OCI-LY1 (cell line): ENCODE measurements at regions not wholly inside any gene's neighbourhood (a gene's known extent, or its start where the extent isn't known, plus 50 kb on each side); places are given as distances from the start of the nearest gene placed in this dataset.

Experiments
- EZH2 ChIP-seq: fragments of 200-600 bp; sonication (generic), shearing (Covaris generic); IDR thresholded peaks from 2 replicates; pipeline ENCODE4 v1.8.0; 2017; ENCODE audit warnings: borderline replicate concordance, mixed run types, mild to moderate bottlenecking, antibody characterized with exemption, low read length, moderate library complexity, mixed read lengths
- TF ChIP-seq, protein P1 (sequence below): fragments of 200-600 bp; sonication (generic), shearing (Covaris generic); IDR thresholded peaks from 2 replicates; pipeline ENCODE4 v1.5.1; 2017; ENCODE audit warnings: mild to moderate bottlenecking, antibody characterized with exemption, low read length, moderate library complexity, mixed read lengths

DNA sequence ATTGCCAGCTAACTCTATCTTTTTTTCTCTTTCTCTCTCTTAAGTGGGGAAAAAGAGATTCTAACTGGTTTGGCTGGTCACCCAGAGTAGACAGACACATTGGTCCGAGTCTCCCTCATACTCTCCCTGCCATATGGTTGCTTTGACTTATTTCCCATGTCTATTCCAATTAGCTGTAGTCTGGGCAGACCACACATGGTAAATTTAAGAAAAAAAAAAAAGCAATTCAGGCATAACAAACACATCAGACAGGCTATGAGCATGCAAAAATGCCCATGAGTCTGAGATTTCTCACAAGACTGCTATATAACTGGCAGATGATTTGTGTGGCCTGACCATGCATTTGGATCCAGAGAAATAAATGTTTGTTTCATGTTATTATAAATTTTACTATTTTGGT is 110.2 kb upstream of the FGF10 start:
- TF ChIP-seq, protein P1, sequence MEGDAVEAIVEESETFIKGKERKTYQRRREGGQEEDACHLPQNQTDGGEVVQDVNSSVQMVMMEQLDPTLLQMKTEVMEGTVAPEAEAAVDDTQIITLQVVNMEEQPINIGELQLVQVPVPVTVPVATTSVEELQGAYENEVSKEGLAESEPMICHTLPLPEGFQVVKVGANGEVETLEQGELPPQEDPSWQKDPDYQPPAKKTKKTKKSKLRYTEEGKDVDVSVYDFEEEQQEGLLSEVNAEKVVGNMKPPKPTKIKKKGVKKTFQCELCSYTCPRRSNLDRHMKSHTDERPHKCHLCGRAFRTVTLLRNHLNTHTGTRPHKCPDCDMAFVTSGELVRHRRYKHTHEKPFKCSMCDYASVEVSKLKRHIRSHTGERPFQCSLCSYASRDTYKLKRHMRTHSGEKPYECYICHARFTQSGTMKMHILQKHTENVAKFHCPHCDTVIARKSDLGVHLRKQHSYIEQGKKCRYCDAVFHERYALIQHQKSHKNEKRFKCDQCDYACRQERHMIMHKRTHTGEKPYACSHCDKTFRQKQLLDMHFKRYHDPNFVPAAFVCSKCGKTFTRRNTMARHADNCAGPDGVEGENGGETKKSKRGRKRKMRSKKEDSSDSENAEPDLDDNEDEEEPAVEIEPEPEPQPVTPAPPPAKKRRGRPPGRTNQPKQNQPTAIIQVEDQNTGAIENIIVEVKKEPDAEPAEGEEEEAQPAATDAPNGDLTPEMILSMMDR: no peak
- no peak for TF ChIP-seq EZH2
